ENCODE measurements at regions not wholly inside any gene's neighbourhood (a gene's known extent, or its start where the extent isn't known, plus 50 kb on each side); places are given as distances from the start of the nearest gene placed in this dataset.

- H3K27ac ChIP-seq = no peak overlapping the region
- no peaks in the 10 kb centered on the region for H3K79me2 ChIP-seq
- no peak overlapping the region for H2AFZ ChIP-seq
- H3K9ac ChIP-seq = no peak overlapping the region
- no peaks in the 10 kb centered on the region for H3K9me3 ChIP-seq (ENCODE audit: control insufficient read depth, low read length)
- H3K27me3 ChIP-seq (ENCODE audit: control insufficient read depth, insufficient read depth, low read length) = no peaks in the 10 kb centered on the region
- H3K4me3 ChIP-seq (ENCODE audit: low read depth, low read length) = no peak overlapping the region
- H3K4me1 ChIP-seq = no peaks in the 10 kb centered on the region
- no peaks in the 10 kb centered on the region for H3K36me3 ChIP-seq (ENCODE audit: control insufficient read depth, insufficient read depth, low read length)
- TF ChIP-seq, protein P1, sequence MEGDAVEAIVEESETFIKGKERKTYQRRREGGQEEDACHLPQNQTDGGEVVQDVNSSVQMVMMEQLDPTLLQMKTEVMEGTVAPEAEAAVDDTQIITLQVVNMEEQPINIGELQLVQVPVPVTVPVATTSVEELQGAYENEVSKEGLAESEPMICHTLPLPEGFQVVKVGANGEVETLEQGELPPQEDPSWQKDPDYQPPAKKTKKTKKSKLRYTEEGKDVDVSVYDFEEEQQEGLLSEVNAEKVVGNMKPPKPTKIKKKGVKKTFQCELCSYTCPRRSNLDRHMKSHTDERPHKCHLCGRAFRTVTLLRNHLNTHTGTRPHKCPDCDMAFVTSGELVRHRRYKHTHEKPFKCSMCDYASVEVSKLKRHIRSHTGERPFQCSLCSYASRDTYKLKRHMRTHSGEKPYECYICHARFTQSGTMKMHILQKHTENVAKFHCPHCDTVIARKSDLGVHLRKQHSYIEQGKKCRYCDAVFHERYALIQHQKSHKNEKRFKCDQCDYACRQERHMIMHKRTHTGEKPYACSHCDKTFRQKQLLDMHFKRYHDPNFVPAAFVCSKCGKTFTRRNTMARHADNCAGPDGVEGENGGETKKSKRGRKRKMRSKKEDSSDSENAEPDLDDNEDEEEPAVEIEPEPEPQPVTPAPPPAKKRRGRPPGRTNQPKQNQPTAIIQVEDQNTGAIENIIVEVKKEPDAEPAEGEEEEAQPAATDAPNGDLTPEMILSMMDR (IDR thresholded peaks at IDR 0.05) = no peak
- H3K4me2 ChIP-seq (ENCODE audit: low read length) = no peak overlapping the region
These were observed 329.8 kb downstream of the RDH14 start for GRCh38 chr2:18230668-18231067.

- H3K79me2 ChIP-seq = no peaks in the 10 kb centered on the region
- H3K4me1 ChIP-seq = no peaks in the 10 kb centered on the region
- no peaks in the 10 kb centered on the region for H3K27me3 ChIP-seq (ENCODE audit: control insufficient read depth, insufficient read depth, low read length)
- H3K4me2 ChIP-seq (ENCODE audit: low read length) = no peak overlapping the region
- TF ChIP-seq, protein P1 (IDR thresholded peaks at IDR 0.05) = no peak
- H3K9me3 ChIP-seq (ENCODE audit: control insufficient read depth, low read length) = no peaks in the 10 kb centered on the region
- no peak overlapping the region for H3K27ac ChIP-seq
- H2AFZ ChIP-seq = no peak overlapping the region
- no peak overlapping the region for H3K9ac ChIP-seq
- no peaks in the 10 kb centered on the region for H3K36me3 ChIP-seq (ENCODE audit: control insufficient read depth, insufficient read depth, low read length)
- H3K4me3 ChIP-seq (ENCODE audit: low read depth, low read length) = no peak overlapping the region
These were observed 340.8 kb downstream of the RDH14 start for GRCh38 chr2:18219676-18220075.

DNA sequence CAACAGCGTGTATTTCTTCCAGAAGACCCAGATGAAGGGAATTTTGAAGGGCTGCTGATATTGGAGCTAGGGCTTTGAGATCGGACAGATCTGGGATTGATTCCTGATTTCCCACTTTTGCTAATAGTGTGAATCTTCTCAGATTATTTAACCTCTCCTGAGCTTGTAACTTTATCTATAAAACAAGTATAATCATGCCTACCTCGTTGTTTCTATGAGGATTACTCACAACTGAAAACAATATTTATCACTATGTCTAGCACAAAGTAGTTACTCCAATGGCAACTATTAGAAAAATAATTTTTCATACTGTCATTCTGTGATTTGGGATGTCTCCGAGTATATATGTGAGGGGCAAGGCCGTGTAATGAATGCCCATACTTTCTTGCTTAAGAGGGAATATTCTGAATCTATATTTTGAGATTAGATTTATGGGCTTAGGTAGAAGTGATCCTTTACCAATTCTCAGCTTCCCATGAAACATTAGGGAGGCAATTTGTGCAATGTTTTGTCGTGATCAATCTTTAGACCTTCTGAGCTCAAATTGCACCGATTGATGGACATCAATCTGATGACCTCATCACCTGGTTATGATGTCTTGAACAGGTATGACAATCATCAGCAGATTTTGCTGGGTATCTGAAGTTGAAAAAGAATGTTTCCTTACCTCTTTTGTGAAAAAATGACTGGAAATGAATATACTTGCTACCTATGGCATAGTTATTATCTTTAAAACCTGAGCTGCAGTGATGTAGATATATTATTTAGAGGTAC is 339.9 kb downstream of the KCNS3 start:
- Histone ChIP-seq H3K9ac (no peak overlapping the region), H3K36me3 (ENCODE audit: control insufficient read depth, insufficient read depth, low read length) (no peaks in the 10 kb centered on the region), H3K9me3 (ENCODE audit: control insufficient read depth, low read length) (no peaks in the 10 kb centered on the region), H2AFZ (no peak overlapping the region), H3K4me1 (no peaks in the 10 kb centered on the region), H3K79me2 (no peaks in the 10 kb centered on the region), H3K27me3 (ENCODE audit: control insufficient read depth, insufficient read depth, low read length) (no peaks in the 10 kb centered on the region), H3K4me3 (ENCODE audit: low read depth, low read length) (no peak overlapping the region), H3K4me2 (ENCODE audit: low read length) (no peak overlapping the region), H3K27ac (no peak overlapping the region)
- TF ChIP-seq, protein P1 (IDR thresholded peaks at IDR 0.05) = no peak

DNA sequence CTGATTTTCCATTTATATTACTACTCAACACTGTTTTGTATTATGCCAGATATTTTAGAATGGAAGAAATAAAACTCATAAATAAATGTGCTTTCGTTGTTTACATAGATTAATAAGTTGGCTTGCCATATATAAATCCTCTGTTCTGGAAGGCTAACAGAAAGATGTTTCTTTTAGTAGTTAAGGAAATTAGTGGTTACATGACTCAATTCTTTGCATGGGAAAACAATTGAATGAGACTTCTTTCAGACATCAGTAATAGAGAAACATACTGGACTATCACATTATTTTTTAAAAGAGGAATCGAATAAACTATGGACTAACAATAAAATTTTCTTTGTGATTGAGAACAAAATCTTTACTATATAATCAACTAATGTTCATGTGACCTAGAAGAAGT is 336.5 kb downstream of the KCNS3 start:
- no peaks in the 10 kb centered on the region for H3K27me3 ChIP-seq (ENCODE audit: control insufficient read depth, insufficient read depth, low read length)
- no peaks in the 10 kb centered on the region for H3K36me3 ChIP-seq (ENCODE audit: control insufficient read depth, insufficient read depth, low read length)
- H3K4me1 ChIP-seq = no peaks in the 10 kb centered on the region
- H3K4me3 ChIP-seq (ENCODE audit: low read depth, low read length) = no peak overlapping the region
- H3K9ac ChIP-seq = no peak overlapping the region
- no peak overlapping the region for H3K4me2 ChIP-seq (ENCODE audit: low read length)
- H3K27ac ChIP-seq = no peak overlapping the region
- H3K9me3 ChIP-seq (ENCODE audit: control insufficient read depth, low read length) = no peaks in the 10 kb centered on the region
- H3K79me2 ChIP-seq = no peaks in the 10 kb centered on the region
- TF ChIP-seq, protein P1 (IDR thresholded peaks at IDR 0.05) = no peak
- H2AFZ ChIP-seq = no peak overlapping the region

- Histone ChIP-seq H2AFZ (no peak overlapping the region), H3K27me3 (ENCODE audit: control insufficient read depth, insufficient read depth, low read length) (no peaks in the 10 kb centered on the region), H3K4me3 (ENCODE audit: low read depth, low read length) (no peak overlapping the region), H3K36me3 (ENCODE audit: control insufficient read depth, insufficient read depth, low read length) (no peaks in the 10 kb centered on the region), H3K9me3 (ENCODE audit: control insufficient read depth, low read length) (no peaks in the 10 kb centered on the region), H3K9ac (no peak overlapping the region), H3K27ac (no peak overlapping the region), H3K79me2 (no peaks in the 10 kb centered on the region), H3K4me1 (no peaks in the 10 kb centered on the region), H3K4me2 (ENCODE audit: low read length) (no peak overlapping the region)
- TF ChIP-seq, protein P1 (IDR thresholded peaks at IDR 0.05) = no peak
These were observed 335.5 kb downstream of the KCNS3 start for GRCh38 chr2:18213986-18214385.

Measured in parathyroid adenoma (tissue), 2 donors.